NCI-H2171 (cell line): ENCODE measurements at regions not wholly inside any gene's neighbourhood (a gene's known extent, or its start where the extent isn't known, plus 50 kb on each side); places are given as distances from the start of the nearest gene placed in this dataset.
"Not testable (repeated sequence)": the region's sequence is repeated elsewhere in the genome, so short reads cannot be mapped to it uniquely, and the experiment has no call there.

Source experiments
- DNase-seq: peaks from one replicate; lab custom pipeline; 2025; lab: John Stamatoyannopoulos, UW

GRCh38 chr4:126520731-126521130 lies 1112.0 kb upstream of the INTU start:
- no peak for DNase-seq

GRCh38 chr4:126525400-126525799 lies 1107.4 kb upstream of the INTU start:
- DNase-seq: not testable (repeated sequence)

DNA sequence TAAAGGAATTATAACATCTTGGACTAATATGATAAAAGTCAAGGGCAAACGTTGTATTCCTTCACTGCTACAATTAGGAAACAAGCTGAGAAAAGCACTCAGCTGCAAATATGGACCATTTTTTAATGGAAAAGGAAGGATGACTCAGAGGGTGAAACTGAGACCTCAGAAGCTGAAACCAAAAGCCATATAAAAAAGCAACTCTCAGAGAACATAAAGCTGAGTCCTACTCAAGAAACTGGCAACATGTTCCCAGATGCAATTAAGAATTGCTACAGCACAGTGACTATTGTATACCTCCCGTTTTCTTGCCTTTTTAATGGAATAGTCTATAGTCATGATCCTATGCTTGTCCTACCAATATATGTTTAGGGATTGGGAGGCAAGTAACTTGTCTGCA lies 1106.4 kb upstream of the INTU start:
- no peak for DNase-seq

- no peak for DNase-seq
Observed at GRCh38 chr4:126529997-126530396, 1102.8 kb upstream of the INTU start.

GRCh38 chr4:126530996-126531585 lies 1101.7 kb upstream of the INTU start:
- DNase-seq: no peak

GRCh38 chr4:126532527-126532926 lies 1100.2 kb upstream of the INTU start:
- no peak for DNase-seq

DNA sequence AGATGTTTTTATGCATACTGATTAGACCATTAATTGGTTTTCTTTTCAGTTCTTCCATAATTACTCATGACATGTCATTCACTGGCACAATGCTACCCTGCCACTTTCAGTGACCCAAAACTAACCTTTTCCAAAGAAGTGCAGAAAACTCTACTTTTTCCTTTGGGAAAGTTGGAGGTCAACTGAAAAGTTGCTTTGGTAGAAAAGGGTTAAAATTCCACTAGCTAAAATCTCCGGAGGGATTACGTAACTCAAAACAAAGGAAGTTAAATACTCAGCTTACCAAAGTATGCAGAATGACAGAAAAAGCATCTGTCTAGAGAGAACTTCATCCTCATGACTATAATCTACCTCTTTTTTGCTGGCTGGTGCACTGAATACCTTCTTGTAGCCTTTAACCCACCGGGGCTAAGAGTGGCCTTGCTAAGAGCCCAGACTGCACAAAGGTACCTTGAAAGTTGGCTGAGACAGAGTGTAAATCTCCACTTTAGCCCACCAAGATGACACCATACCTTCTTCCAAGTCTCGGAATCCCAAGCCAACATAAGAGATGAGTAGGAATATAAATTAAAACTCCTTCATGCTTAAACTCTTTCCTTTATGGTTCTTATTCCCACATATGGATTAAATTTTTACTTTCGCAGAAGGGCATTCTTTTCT lies 1099.5 kb upstream of the INTU start:
- no peak for DNase-seq

- DNase-seq: no peak
Observed at GRCh38 chr4:126539771-126540170, 1093.0 kb upstream of the INTU start.

- DNase-seq: peak; percentile 82
Observed at GRCh38 chr4:126541820-126542219, 1090.9 kb upstream of the INTU start.

GRCh38 chr4:126544276-126544675 lies 1088.5 kb upstream of the INTU start:
- DNase-seq: no peak

- DNase-seq: not testable (repeated sequence)
Observed at GRCh38 chr4:126546197-126546596, 1086.6 kb upstream of the INTU start.

DNA sequence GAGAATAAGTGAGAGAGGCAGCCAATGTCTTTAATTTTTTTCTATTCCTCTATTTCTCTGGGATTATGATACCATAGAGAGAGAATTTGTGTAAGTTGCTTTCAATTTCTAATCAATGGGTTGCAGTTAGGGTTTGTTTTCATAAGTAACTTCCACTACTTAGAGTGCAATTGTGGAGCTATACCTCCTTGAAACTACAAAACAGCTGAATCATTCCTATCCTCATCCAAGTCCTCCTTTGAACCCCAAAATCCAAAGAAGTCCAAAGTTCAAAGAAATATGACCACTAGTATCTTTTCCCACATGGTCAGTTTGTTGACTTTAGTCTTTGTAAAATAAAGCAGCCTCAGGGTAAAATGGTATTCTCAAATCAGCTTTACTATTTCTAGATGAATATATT lies 1085.4 kb upstream of the INTU start:
- DNase-seq: no peak

GRCh38 chr4:126548890-126549289 lies 1083.9 kb upstream of the INTU start:
- no peak for DNase-seq

DNA sequence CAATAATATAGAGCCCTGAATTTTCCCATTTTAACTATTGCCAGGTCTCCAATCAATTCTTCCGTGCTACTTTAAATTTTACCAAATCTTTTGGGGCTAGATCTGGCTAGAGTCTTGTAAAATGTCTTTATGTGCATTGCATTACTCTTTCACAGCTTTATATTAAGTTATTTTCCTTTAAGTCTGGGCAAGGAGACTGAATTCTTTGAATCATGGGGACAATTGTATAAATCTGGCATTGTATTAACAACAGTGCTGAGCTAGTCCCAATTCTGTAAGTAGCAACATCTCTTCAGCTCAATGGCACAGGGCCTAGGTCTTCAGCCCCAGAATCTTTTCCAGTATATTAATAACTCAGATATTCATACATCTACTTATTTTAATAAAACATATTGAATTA lies 1080.4 kb upstream of the INTU start:
- DNase-seq: no peak

- DNase-seq: no peak
Observed at GRCh38 chr4:126553248-126553647, 1079.5 kb upstream of the INTU start.

DNA sequence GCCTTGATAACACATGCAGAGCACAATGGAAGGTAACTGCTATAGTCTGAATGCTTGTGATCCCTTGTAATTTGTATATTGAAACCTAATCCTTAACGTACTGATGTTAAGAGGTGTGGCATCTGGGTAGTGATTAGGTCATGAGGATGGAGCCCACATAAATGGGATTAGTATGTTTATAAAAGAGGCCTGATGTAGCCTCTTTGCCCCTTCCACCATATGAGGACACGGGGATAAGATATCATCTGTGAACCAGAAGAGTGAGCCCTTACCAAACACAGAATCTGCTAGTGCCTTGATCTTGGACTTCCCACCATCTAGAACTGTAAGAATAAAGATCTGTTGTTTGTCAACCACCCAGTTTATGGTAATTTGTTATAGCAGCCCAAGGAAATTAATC lies 1074.2 kb upstream of the INTU start:
- no peak for DNase-seq

GRCh38 chr4:126559961-126560360 lies 1072.8 kb upstream of the INTU start:
- DNase-seq: no peak

- DNase-seq: no peak
Observed at GRCh38 chr4:126560794-126561193, 1072.0 kb upstream of the INTU start.

DNA sequence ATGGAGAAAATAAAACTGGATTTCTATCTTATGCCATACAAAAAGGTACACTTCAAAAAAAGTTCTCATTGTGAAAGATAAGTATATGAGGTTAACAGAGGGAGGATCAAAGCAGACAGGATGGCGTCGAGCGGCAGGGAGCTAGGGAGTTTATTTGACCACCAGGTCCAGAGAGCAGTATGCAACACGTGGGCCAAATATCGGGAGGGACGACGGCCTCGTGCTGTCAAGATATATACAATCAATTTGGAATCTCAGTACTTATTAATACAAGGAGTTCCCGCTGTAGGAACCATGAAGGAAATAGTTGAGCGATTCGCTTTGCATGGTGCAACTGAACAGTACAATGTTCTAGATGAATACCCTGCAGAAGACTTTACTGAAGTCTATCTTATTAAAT lies 1069.4 kb upstream of the INTU start:
- DNase-seq: no peak

DNA sequence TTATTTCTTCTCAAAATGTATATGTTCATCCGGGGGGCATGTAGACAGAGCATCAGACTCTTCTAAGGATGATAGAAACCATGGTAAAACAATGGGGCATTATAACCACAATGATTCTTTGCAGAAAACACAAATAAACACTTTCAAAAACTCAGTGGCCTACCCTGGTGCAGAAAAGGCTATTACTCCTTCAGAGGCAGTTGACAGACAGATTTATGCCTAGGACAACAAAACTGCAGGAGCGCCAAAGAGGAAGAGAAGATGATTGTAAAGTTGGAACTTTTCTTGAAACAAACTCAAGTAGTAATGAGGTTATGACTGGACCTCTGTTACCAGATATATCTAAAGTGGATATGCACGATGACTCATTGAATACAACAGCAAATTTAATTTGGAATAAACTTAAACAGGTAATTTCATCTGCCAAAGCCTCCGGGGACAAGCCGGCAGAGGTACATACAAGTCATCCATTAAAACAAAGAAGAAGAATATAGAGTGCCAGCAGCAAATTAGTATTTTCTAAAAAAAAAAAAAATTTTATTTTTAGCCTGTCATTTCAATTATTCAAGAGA lies 1068.4 kb upstream of the INTU start:
- DNase-seq: no peak

GRCh38 chr4:126568652-126569570 lies 1063.8 kb upstream of the INTU start:
- no peak for DNase-seq

DNA sequence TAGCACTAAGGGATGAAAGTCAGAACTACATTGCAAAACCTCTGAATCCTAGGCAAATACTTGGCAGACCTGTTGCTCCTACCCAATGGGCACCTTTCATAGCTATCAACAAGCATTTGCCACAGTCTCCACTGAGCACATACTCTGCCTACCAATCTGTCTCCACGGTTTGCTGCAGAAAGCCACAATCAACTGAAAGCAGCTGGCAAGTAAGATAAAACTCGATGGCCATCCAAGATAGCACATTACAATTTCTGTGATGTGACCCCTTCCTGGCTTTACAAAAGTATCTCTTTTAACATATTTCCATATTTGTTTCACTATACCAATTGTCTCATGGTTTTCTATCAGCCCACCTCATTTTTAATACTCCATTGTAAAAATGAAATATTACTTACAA lies 1060.5 kb upstream of the INTU start:
- no peak for DNase-seq

DNA sequence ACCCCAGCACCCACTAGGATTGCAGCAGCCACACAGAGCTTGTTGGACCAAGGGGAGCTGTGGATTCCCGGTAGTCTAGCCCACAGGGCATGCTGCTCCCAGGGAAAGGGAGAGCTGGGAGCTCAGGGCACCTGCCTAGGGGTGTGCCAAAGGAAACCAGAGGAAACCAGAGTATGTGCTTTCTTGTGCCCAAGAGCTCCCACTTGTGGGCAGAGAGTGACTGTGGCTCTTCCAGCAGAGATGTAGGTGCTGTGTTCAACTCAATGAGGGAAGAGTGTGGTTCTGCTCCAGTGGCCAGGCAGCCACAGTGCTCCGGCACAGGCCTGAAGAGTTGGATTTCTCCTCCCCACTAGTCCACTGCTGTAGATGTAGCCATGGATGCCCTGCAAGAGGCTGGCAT lies 1050.0 kb upstream of the INTU start:
- DNase-seq: no peak
